ENCODE measurements at regions not wholly inside any gene's neighbourhood (a gene's known extent, or its start where the extent isn't known, plus 50 kb on each side); places are given as distances from the start of the nearest gene placed in this dataset.

- TF ChIP-seq POLR2AphosphoS5 (IDR thresholded peaks at IDR 0.05; ENCODE audit: low read depth, low read length) (no peak), TAF1 (IDR thresholded peaks at IDR 0.05; ENCODE audit: borderline replicate concordance, insufficient read depth, low read length) (no peak), SIN3A (IDR thresholded peaks at IDR 0.05; ENCODE audit: borderline replicate concordance, insufficient read depth, low read length) (no peak)
Observed at GRCh38 chr6:113411011-113411410, 446.1 kb upstream of the MARCKS start.
